Muscle layer of duodenum (tissue), 2 donors: ENCODE measurements at regions not wholly inside any gene's neighbourhood (a gene's known extent, or its start where the extent isn't known, plus 50 kb on each side); places are given as distances from the start of the nearest gene placed in this dataset.

Experiments used
- H3K27ac ChIP-seq: one replicate; pipeline ENCODE4 v1.7.0; 2013; ENCODE audit warnings: mild to moderate bottlenecking, low read length
- H3K27me3 ChIP-seq: one replicate; pipeline ENCODE4 v1.7.0; 2013; ENCODE audit warnings: low read depth, mild to moderate bottlenecking, control low read depth, low read length
- H3K36me3 ChIP-seq, 2 donors: one replicate each; pipeline ENCODE4 v1.7.0; 2013; ENCODE audit warnings: low read length in 2 of 2, control low read depth in 1 of 2, mild to moderate bottlenecking in 1 of 2; ENCODE audit not compliant: insufficient read depth in 2 of 2, control insufficient read depth in 1 of 2
- H3K4me1 ChIP-seq, 2 donors: one replicate each; pipeline ENCODE4 v1.7.0; 2013; ENCODE audit warnings: low read length in 2 of 2, mild to moderate bottlenecking in 2 of 2, control low read depth in 1 of 2, moderate library complexity in 1 of 2; ENCODE audit not compliant: insufficient read depth in 2 of 2, control insufficient read depth in 1 of 2
- H3K4me3 ChIP-seq, 2 donors: one replicate each; pipeline ENCODE4 v1.7.0; 2013; ENCODE audit warnings: low read length in 2 of 2, low read depth in 1 of 2, mild to moderate bottlenecking in 1 of 2
- H3K9me3 ChIP-seq, 2 donors: one replicate each; pipeline ENCODE4 v1.7.0; 2013; ENCODE audit warnings: low read length in 2 of 2, control low read depth in 1 of 2, mild to moderate bottlenecking in 1 of 2; ENCODE audit not compliant: control insufficient read depth in 1 of 2
- donor health status: healthy.

GRCh38 chr5:109605207-109605730, 84.5 kb upstream of the MAN2A1 start:
- no peaks in the 10 kb centered on the region for H3K4me1 ChIP-seq
- H3K36me3 ChIP-seq, result no peaks in the 10 kb centered on the region
- no peak overlapping the region for H3K27ac ChIP-seq
- H3K9me3 ChIP-seq, result no peaks in the 10 kb centered on the region
- H3K27me3 ChIP-seq, result no peaks in the 10 kb centered on the region
- H3K4me3 ChIP-seq, result no peak overlapping the region

GRCh38 chr5:109604758-109605157, 85.0 kb upstream of the MAN2A1 start:
- H3K4me1 ChIP-seq, result no peaks in the 10 kb centered on the region
- no peaks in the 10 kb centered on the region for H3K9me3 ChIP-seq
- H3K36me3 ChIP-seq, result no peaks in the 10 kb centered on the region
- H3K4me3 ChIP-seq, result no peak overlapping the region
- H3K27ac ChIP-seq, result no peak overlapping the region
- no peaks in the 10 kb centered on the region for H3K27me3 ChIP-seq

GRCh38 chr5:109601736-109602135, 88.0 kb upstream of the MAN2A1 start:
- Histone ChIP-seq H3K4me3 (no peak overlapping the region), H3K4me1 (no peaks in the 10 kb centered on the region), H3K9me3 (no peaks in the 10 kb centered on the region), H3K27me3 (no peaks in the 10 kb centered on the region), H3K27ac (no peak overlapping the region), H3K36me3 (no peaks in the 10 kb centered on the region)

GRCh38 chr5:109597893-109598292, 91.8 kb upstream of the MAN2A1 start:
- Histone ChIP-seq H3K27ac (no peak overlapping the region), H3K9me3 (no peaks in the 10 kb centered on the region), H3K4me1 (no peaks in the 10 kb centered on the region), H3K36me3 (no peaks in the 10 kb centered on the region), H3K4me3 (no peak overlapping the region), H3K27me3 (no peaks in the 10 kb centered on the region)

GRCh38 chr5:109594217-109594616, 95.5 kb upstream of the MAN2A1 start:
- no peaks in the 10 kb centered on the region for H3K4me1 ChIP-seq
- H3K27ac ChIP-seq, result no peak overlapping the region
- no peaks in the 10 kb centered on the region for H3K36me3 ChIP-seq
- no peak overlapping the region for H3K4me3 ChIP-seq
- H3K9me3 ChIP-seq, result no peaks in the 10 kb centered on the region
- H3K27me3 ChIP-seq, result no peaks in the 10 kb centered on the region

GRCh38 chr5:109590799-109591198, 98.9 kb upstream of the MAN2A1 start:
- Histone ChIP-seq H3K27ac (no peak overlapping the region), H3K4me3 (no peak overlapping the region), H3K27me3 (no peaks in the 10 kb centered on the region), H3K9me3 (no peaks in the 10 kb centered on the region), H3K4me1 (no peaks in the 10 kb centered on the region), H3K36me3 (no peaks in the 10 kb centered on the region)

- no peaks in the 10 kb centered on the region for H3K36me3 ChIP-seq
- H3K4me3 ChIP-seq, result no peak overlapping the region
- H3K27me3 ChIP-seq, result no peaks in the 10 kb centered on the region
- no peaks in the 10 kb centered on the region for H3K9me3 ChIP-seq
- H3K4me1 ChIP-seq, result no peaks in the 10 kb centered on the region
- no peak overlapping the region for H3K27ac ChIP-seq
These were observed 99.7 kb upstream of the MAN2A1 start for GRCh38 chr5:109589986-109590385.

- no peak overlapping the region for H3K27ac ChIP-seq
- no peaks in the 10 kb centered on the region for H3K36me3 ChIP-seq
- H3K4me1 ChIP-seq, result no peaks in the 10 kb centered on the region
- no peak overlapping the region for H3K4me3 ChIP-seq
- H3K27me3 ChIP-seq, result no peaks in the 10 kb centered on the region
- H3K9me3 ChIP-seq, result no peaks in the 10 kb centered on the region
These were observed 100.5 kb upstream of the MAN2A1 start for GRCh38 chr5:109589239-109589638.

- no peak overlapping the region for H3K4me3 ChIP-seq
- H3K36me3 ChIP-seq, result no peaks in the 10 kb centered on the region
- no peak overlapping the region for H3K27ac ChIP-seq
- no peaks in the 10 kb centered on the region for H3K27me3 ChIP-seq
- H3K9me3 ChIP-seq, result no peaks in the 10 kb centered on the region
- H3K4me1 ChIP-seq, result no peaks in the 10 kb centered on the region
These were observed 101.3 kb upstream of the MAN2A1 start for GRCh38 chr5:109588281-109589035.

- Histone ChIP-seq H3K27me3 (no peaks in the 10 kb centered on the region), H3K4me1 (no peaks in the 10 kb centered on the region), H3K4me3 (no peak overlapping the region), H3K36me3 (no peaks in the 10 kb centered on the region), H3K9me3 (no peaks in the 10 kb centered on the region), H3K27ac (no peak overlapping the region)
These were observed 104.6 kb upstream of the MAN2A1 start for GRCh38 chr5:109584986-109585599.

- Histone ChIP-seq H3K27me3 (no peaks in the 10 kb centered on the region), H3K4me3 (no peak overlapping the region), H3K27ac (no peak overlapping the region), H3K36me3 (no peaks in the 10 kb centered on the region), H3K9me3 (peaks cover 0 to 8% of the 10 kb centered on the region in 2 donors), H3K4me1 (no peaks in the 10 kb centered on the region)
These were observed 109.5 kb upstream of the MAN2A1 start for GRCh38 chr5:109580225-109580624.
